Neutrophil (primary cell): ENCODE measurements at regions not wholly inside any gene's neighbourhood (a gene's known extent, or its start where the extent isn't known, plus 50 kb on each side); places are given as distances from the start of the nearest gene placed in this dataset.

Experiments used
- H3K27ac ChIP-seq: fragments of 200-600 bp; sonication (generic); 2 replicates; pipeline ENCODE4 v1.5.1; 2016; ENCODE audit warnings: mild to moderate bottlenecking, moderate library complexity
- H3K27me3 ChIP-seq: fragments of 200-600 bp; sonication (generic); 2 replicates; pipeline ENCODE4 v1.6.0; 2016; ENCODE audit warnings: mild to moderate bottlenecking
- H3K36me3 ChIP-seq: fragments of 200-600 bp; sonication (generic); 2 replicates; pipeline ENCODE4 v1.5.1; 2017
- H3K4me1 ChIP-seq, 2 experiments: fragments of 200-600 bp in 1 of 2; sonication (generic) in 1 of 2; 1 replicate in 1 of 2; 2 replicates in 1 of 2; pipeline versions ENCODE4 v1.5.1 to v1.6.1; 2013 to 2016; ENCODE audit warnings: low read depth in 1 of 2, low read length in 1 of 2, mild to moderate bottlenecking in 1 of 2, moderate library complexity in 1 of 2; ENCODE audit not compliant: control insufficient read depth in 1 of 2, insufficient read depth in 1 of 2
- H3K4me3 ChIP-seq, 2 experiments: fragments of 200-600 bp in 1 of 2; sonication (generic) in 1 of 2; 1 replicate in 1 of 2; 2 replicates in 1 of 2; pipeline ENCODE4 v1.5.1; 2013 to 2016; ENCODE audit warnings: low read depth in 1 of 2, low read length in 1 of 2, mild to moderate bottlenecking in 1 of 2, moderate library complexity in 1 of 2
- H3K9me3 ChIP-seq: fragments of 200-600 bp; sonication (generic); 2 replicates; pipeline ENCODE4 v1.5.1; 2016
- CTCF ChIP-seq: fragments of 200-600 bp; sonication (generic); IDR thresholded peaks from 2 replicates; pipeline ENCODE4 v1.5.1; 2016; ENCODE audit warnings: antibody characterized with exemption

- no peak for TF ChIP-seq CTCF
- H3K9me3 ChIP-seq = no peaks in the 10 kb centered on the region
- H3K36me3 ChIP-seq = no peaks in the 10 kb centered on the region
- H3K4me1 ChIP-seq = no peaks in the 10 kb centered on the region
- no peak overlapping the region for H3K27ac ChIP-seq
- H3K4me3 ChIP-seq = no peak overlapping the region
- no peaks in the 10 kb centered on the region for H3K27me3 ChIP-seq
Observed at GRCh38 chr6:3959385-3959784, 110.2 kb downstream of the FAM50B start.

GRCh38 chr6:3960754-3961361 is 111.7 kb downstream of the FAM50B start:
- no peaks in the 10 kb centered on the region for H3K36me3 ChIP-seq
- H3K27ac ChIP-seq = no peak overlapping the region
- no peaks in the 10 kb centered on the region for H3K4me1 ChIP-seq
- no peak for TF ChIP-seq CTCF
- no peaks in the 10 kb centered on the region for H3K9me3 ChIP-seq
- H3K27me3 ChIP-seq = no peaks in the 10 kb centered on the region
- H3K4me3 ChIP-seq = no peak overlapping the region

GRCh38 chr6:3961581-3962215 is 112.5 kb downstream of the FAM50B start:
- no peak for TF ChIP-seq CTCF
- H3K4me1 ChIP-seq = no peaks in the 10 kb centered on the region
- no peaks in the 10 kb centered on the region for H3K36me3 ChIP-seq
- no peaks in the 10 kb centered on the region for H3K27me3 ChIP-seq
- H3K9me3 ChIP-seq = no peaks in the 10 kb centered on the region
- no peak overlapping the region for H3K27ac ChIP-seq
- H3K4me3 ChIP-seq = no peak overlapping the region

- H3K27me3 ChIP-seq = no peaks in the 10 kb centered on the region
- H3K9me3 ChIP-seq = no peaks in the 10 kb centered on the region
- H3K4me3 ChIP-seq = no peak overlapping the region
- no peaks in the 10 kb centered on the region for H3K36me3 ChIP-seq
- H3K4me1 ChIP-seq = no peaks in the 10 kb centered on the region
- no peak for TF ChIP-seq CTCF
- no peak overlapping the region for H3K27ac ChIP-seq
Observed at GRCh38 chr6:3962291-3963280, 113.4 kb downstream of the FAM50B start.

GRCh38 chr6:3963426-3963825 is 114.3 kb downstream of the FAM50B start:
- H3K9me3 ChIP-seq = no peaks in the 10 kb centered on the region
- H3K27me3 ChIP-seq = no peaks in the 10 kb centered on the region
- no peaks in the 10 kb centered on the region for H3K4me1 ChIP-seq
- no peak overlapping the region for H3K4me3 ChIP-seq
- no peak for TF ChIP-seq CTCF
- H3K36me3 ChIP-seq = no peaks in the 10 kb centered on the region
- no peak overlapping the region for H3K27ac ChIP-seq
